ENCODE measurements at regions not wholly inside any gene's neighbourhood (a gene's known extent, or its start where the extent isn't known, plus 50 kb on each side); places are given as distances from the start of the nearest gene placed in this dataset.
"Not testable (repeated sequence)": the region's sequence is repeated elsewhere in the genome, so short reads cannot be mapped to it uniquely, and the experiment has no call there.

- WGBS: 86% methylated on average over 18 of the region's 18 CpGs
- DNase-seq (ENCODE audit: low read depth in 6 of 9, low spot score in 9 of 9): no peak
Measured at GRCh38 chr2:239804161-239805042, 220.7 kb downstream of the NDUFA10 start.

GRCh38 chr2:239803766-239804115 is 221.4 kb downstream of the NDUFA10 start:
- Histone ChIP-seq H3K27ac (ENCODE audit: low read depth in 1 of 2, low read length in 1 of 2) (no peak overlapping the region), H3K4me1 (ENCODE audit: control insufficient read depth in 2 of 2, insufficient read depth in 2 of 2, low read length in 2 of 2) (no peaks in the 10 kb centered on the region), H3K4me3 (ENCODE audit: low read length in 2 of 2) (no peak overlapping the region), H3K36me3 (ENCODE audit: control insufficient read depth in 2 of 2, insufficient read depth in 2 of 2, low read length in 1 of 2) (no peaks in the 10 kb centered on the region), H3K9me3 (ENCODE audit: control insufficient read depth in 2 of 2, insufficient read depth in 1 of 2, low read length in 1 of 2) (peaks cover 0 to 6% of the 10 kb centered on the region in 2 donors), H3K27me3 (ENCODE audit: control insufficient read depth in 2 of 2, insufficient read depth in 1 of 2, low read length in 1 of 2) (no peaks in the 10 kb centered on the region)
- WGBS: 93% methylated on average over 13 of the region's 13 CpGs
- DNase-seq (ENCODE audit: low read depth in 6 of 9, low spot score in 9 of 9): no peak

More at GRCh38 chr2:239804161-239805042, 220.7 kb downstream of the NDUFA10 start:
- peaks cover 0 to 6% of the 10 kb centered on the region in 2 donors for H3K9me3 ChIP-seq (ENCODE audit: control insufficient read depth in 2 of 2, insufficient read depth in 1 of 2, low read length in 1 of 2)
- H3K4me1 ChIP-seq (ENCODE audit: control insufficient read depth in 2 of 2, insufficient read depth in 2 of 2, low read length in 2 of 2): no peaks in the 10 kb centered on the region
- H3K27me3 ChIP-seq (ENCODE audit: control insufficient read depth in 2 of 2, insufficient read depth in 1 of 2, low read length in 1 of 2): no peaks in the 10 kb centered on the region
- no peak overlapping the region for H3K4me3 ChIP-seq (ENCODE audit: low read length in 2 of 2)
- H3K27ac ChIP-seq (ENCODE audit: low read depth in 1 of 2, low read length in 1 of 2): no peak overlapping the region
- no peaks in the 10 kb centered on the region for H3K36me3 ChIP-seq (ENCODE audit: control insufficient read depth in 2 of 2, insufficient read depth in 2 of 2, low read length in 1 of 2)

DNA sequence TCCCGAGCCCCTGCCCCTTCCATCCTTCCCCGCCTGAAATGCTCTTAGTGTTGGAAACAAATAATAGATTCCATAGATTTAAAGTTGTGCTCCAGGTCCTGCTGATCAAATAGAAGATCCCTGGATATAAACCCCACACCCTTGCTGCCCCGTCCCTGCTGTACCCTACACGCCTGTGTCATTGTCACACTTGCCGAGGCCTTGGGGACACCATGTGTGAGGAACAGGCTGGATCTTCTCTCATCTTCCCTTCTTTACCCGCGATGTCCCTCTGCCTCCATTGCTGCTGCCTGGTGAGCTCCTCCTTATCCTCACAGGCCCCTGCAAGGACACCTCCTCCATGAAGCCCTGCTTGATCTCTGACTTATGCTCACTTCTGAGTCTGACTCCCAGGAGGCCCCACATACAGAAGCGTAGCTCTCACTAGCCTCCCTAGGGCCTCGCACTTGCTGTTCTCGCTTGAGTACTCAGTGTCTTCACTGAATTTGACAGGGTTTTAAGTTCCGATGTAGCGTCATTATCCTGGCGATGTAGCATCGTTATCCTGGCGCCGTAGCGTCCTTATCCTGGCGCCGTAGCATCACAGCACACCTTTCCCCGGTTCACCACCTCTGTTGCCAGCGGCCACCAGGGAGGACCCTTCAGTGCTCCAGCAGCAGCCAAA is 221.9 kb downstream of the NDUFA10 start:
- Histone ChIP-seq H3K36me3 (ENCODE audit: control insufficient read depth in 2 of 2, insufficient read depth in 2 of 2, low read length in 1 of 2) (no peaks in the 10 kb centered on the region), H3K27ac (ENCODE audit: low read depth in 1 of 2, low read length in 1 of 2) (no peak overlapping the region), H3K4me3 (ENCODE audit: low read length in 2 of 2) (no peak overlapping the region), H3K27me3 (ENCODE audit: control insufficient read depth in 2 of 2, insufficient read depth in 1 of 2, low read length in 1 of 2) (no peaks in the 10 kb centered on the region), H3K9me3 (ENCODE audit: control insufficient read depth in 2 of 2, insufficient read depth in 1 of 2, low read length in 1 of 2) (peaks cover 0 to 6% of the 10 kb centered on the region in 2 donors), H3K4me1 (ENCODE audit: control insufficient read depth in 2 of 2, insufficient read depth in 2 of 2, low read length in 2 of 2) (no peaks in the 10 kb centered on the region)
- DNase-seq (ENCODE audit: low read depth in 6 of 9, low spot score in 9 of 9): no peak
- WGBS: 97% methylated on average over 21 of the region's 21 CpGs

DNA sequence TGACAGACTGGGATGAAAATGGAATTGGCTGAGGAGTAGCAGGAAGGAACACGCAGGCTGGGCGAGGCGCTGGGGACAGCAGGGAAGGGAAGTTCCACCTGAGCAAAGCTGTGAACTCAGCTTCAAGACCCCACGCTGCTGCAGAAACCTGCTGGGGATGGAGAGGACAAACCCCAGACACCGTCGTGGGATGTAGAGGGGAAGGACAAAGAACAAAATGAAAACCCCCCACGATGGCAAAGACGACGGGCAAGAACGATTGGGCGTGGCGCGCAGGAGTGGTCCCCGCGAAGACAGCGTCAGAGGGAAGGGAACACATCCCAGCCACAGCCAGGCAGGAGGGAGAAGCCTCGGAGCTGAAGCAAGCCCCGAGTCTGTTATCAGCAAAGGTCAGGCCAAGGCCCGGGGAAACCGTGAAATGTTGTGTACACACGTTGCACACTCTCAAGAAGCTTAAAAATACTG is 222.9 kb downstream of the NDUFA10 start:
- H3K4me1 ChIP-seq (ENCODE audit: control insufficient read depth in 2 of 2, insufficient read depth in 2 of 2, low read length in 2 of 2): no peaks in the 10 kb centered on the region
- peaks cover 0 to 6% of the 10 kb centered on the region in 2 donors for H3K9me3 ChIP-seq (ENCODE audit: control insufficient read depth in 2 of 2, insufficient read depth in 1 of 2, low read length in 1 of 2)
- WGBS: 86% methylated on average over 21 of the region's 21 CpGs
- no peak for DNase-seq (ENCODE audit: low read depth in 6 of 9, low spot score in 9 of 9)
- H3K36me3 ChIP-seq (ENCODE audit: control insufficient read depth in 2 of 2, insufficient read depth in 2 of 2, low read length in 1 of 2): no peaks in the 10 kb centered on the region
- H3K27ac ChIP-seq (ENCODE audit: low read depth in 1 of 2, low read length in 1 of 2): no peak overlapping the region
- no peaks in the 10 kb centered on the region for H3K27me3 ChIP-seq (ENCODE audit: control insufficient read depth in 2 of 2, insufficient read depth in 1 of 2, low read length in 1 of 2)
- H3K4me3 ChIP-seq (ENCODE audit: low read length in 2 of 2): no peak overlapping the region

DNA sequence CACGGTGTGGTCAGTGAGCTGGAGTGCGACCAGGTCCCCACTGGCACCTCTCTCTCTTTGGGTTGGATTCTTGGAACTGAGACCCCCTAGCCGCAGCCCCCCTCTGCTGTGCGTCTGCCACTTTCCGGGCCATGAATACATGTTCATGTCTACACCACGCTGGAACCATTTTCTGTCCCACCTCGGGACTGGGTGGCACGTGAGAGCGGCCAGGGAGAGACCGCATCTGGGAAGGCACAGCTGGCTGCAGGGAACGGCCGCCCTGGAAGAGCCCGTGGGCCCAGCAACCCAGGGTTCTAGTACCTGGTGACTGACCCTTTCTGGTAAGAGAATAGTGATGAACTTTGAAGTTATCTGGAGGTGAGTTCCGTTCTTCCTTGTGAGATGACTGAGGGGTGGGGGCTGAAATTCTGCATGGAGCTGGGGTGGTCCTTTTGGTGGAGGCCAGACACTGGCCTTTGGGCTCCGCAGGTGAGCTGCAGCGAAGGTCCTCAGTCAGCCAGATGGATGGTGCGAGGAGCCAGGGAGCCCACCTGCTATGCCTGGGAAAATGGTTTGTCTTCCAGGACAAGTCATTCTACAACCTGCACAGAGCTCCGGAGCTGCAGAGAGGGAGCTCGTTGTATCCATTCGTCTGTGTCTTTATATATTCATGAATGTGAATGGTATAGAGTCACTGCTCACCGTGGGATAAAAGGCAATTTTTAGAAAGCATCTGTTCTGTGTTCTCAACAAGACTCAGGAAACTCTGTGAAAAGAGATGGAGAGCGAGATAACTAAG is 223.5 kb downstream of the NDUFA10 start:
- 89% methylated on average over 22 of the region's 22 CpGs for WGBS
- H3K36me3 ChIP-seq (ENCODE audit: control insufficient read depth in 2 of 2, insufficient read depth in 2 of 2, low read length in 1 of 2): no peaks in the 10 kb centered on the region
- H3K9me3 ChIP-seq (ENCODE audit: control insufficient read depth in 2 of 2, insufficient read depth in 1 of 2, low read length in 1 of 2): peaks cover 0 to 6% of the 10 kb centered on the region in 2 donors
- DNase-seq (ENCODE audit: low read depth in 6 of 9, low spot score in 9 of 9): no peak
- no peaks in the 10 kb centered on the region for H3K4me1 ChIP-seq (ENCODE audit: control insufficient read depth in 2 of 2, insufficient read depth in 2 of 2, low read length in 2 of 2)
- H3K27me3 ChIP-seq (ENCODE audit: control insufficient read depth in 2 of 2, insufficient read depth in 1 of 2, low read length in 1 of 2): no peaks in the 10 kb centered on the region
- no peak overlapping the region for H3K4me3 ChIP-seq (ENCODE audit: low read length in 2 of 2)
- H3K27ac ChIP-seq (ENCODE audit: low read depth in 1 of 2, low read length in 1 of 2): no peak overlapping the region

- DNase-seq (ENCODE audit: low read depth in 6 of 9, low spot score in 9 of 9): no peak
- H3K27me3 ChIP-seq (ENCODE audit: control insufficient read depth in 2 of 2, insufficient read depth in 1 of 2, low read length in 1 of 2): no peaks in the 10 kb centered on the region
- H3K9me3 ChIP-seq (ENCODE audit: control insufficient read depth in 2 of 2, insufficient read depth in 1 of 2, low read length in 1 of 2): peaks cover 0 to 6% of the 10 kb centered on the region in 2 donors
- WGBS: 91% methylated on average over 22 of the region's 22 CpGs
- no peaks in the 10 kb centered on the region for H3K4me1 ChIP-seq (ENCODE audit: control insufficient read depth in 2 of 2, insufficient read depth in 2 of 2, low read length in 2 of 2)
- H3K4me3 ChIP-seq (ENCODE audit: low read length in 2 of 2): no peak overlapping the region
- no peaks in the 10 kb centered on the region for H3K36me3 ChIP-seq (ENCODE audit: control insufficient read depth in 2 of 2, insufficient read depth in 2 of 2, low read length in 1 of 2)
- no peak overlapping the region for H3K27ac ChIP-seq (ENCODE audit: low read depth in 1 of 2, low read length in 1 of 2)
Measured at GRCh38 chr2:239800785-239801386, 224.3 kb downstream of the NDUFA10 start.

GRCh38 chr2:239797316-239797715 is 227.8 kb downstream of the NDUFA10 start:
- Histone ChIP-seq H3K9me3 (ENCODE audit: control insufficient read depth in 2 of 2, insufficient read depth in 1 of 2, low read length in 1 of 2) (peaks cover 0 to 6% of the 10 kb centered on the region in 2 donors), H3K4me3 (ENCODE audit: low read length in 2 of 2) (no peak overlapping the region), H3K36me3 (ENCODE audit: control insufficient read depth in 2 of 2, insufficient read depth in 2 of 2, low read length in 1 of 2) (no peaks in the 10 kb centered on the region), H3K27ac (ENCODE audit: low read depth in 1 of 2, low read length in 1 of 2) (no peak overlapping the region), H3K4me1 (ENCODE audit: control insufficient read depth in 2 of 2, insufficient read depth in 2 of 2, low read length in 2 of 2) (no peaks in the 10 kb centered on the region), H3K27me3 (ENCODE audit: control insufficient read depth in 2 of 2, insufficient read depth in 1 of 2, low read length in 1 of 2) (no peaks in the 10 kb centered on the region)
- no peak for DNase-seq (ENCODE audit: low read depth in 6 of 9, low spot score in 9 of 9)

- not testable (repeated sequence) for H3K4me3 ChIP-seq (ENCODE audit: low read length in 2 of 2); H3K27me3 ChIP-seq (ENCODE audit: control insufficient read depth in 2 of 2, insufficient read depth in 1 of 2, low read length in 1 of 2); H3K4me1 ChIP-seq (ENCODE audit: control insufficient read depth in 2 of 2, insufficient read depth in 2 of 2, low read length in 2 of 2); H3K9me3 ChIP-seq (ENCODE audit: control insufficient read depth in 2 of 2, insufficient read depth in 1 of 2, low read length in 1 of 2); H3K36me3 ChIP-seq (ENCODE audit: control insufficient read depth in 2 of 2, insufficient read depth in 2 of 2, low read length in 1 of 2); H3K27ac ChIP-seq (ENCODE audit: low read depth in 1 of 2, low read length in 1 of 2); DNase-seq (ENCODE audit: low read depth in 6 of 9, low spot score in 9 of 9)
- 98% methylated on average over 17 of the region's 17 CpGs for WGBS
Measured at GRCh38 chr2:239795761-239796160, 229.4 kb downstream of the NDUFA10 start.
